ENCODE measurements at regions not wholly inside any gene's neighbourhood (a gene's known extent, or its start where the extent isn't known, plus 50 kb on each side); places are given as distances from the start of the nearest gene placed in this dataset.
"Not testable (repeated sequence)": the region's sequence is repeated elsewhere in the genome, so short reads cannot be mapped to it uniquely, and the experiment has no call there.

GRCh38 chr6:163701762-163702161 is 287.2 kb downstream of the QKI start:
- TF ChIP-seq CTCF (IDR thresholded peaks at IDR 0.05; ENCODE audit: low read depth, low read length), result no peak
- Histone ChIP-seq H3K4me1 (no peaks in the 10 kb centered on the region), H3K27me3 (no peaks in the 10 kb centered on the region), H3K4me3 (ENCODE audit: low read depth, low read length) (no peak overlapping the region), H3K36me3 (no peaks in the 10 kb centered on the region), H3K9me3 (no peaks in the 10 kb centered on the region)
- no peak for DNase-seq

- Histone ChIP-seq H3K9me3 (no peaks in the 10 kb centered on the region), H3K27me3 (no peaks in the 10 kb centered on the region), H3K4me1 (no peaks in the 10 kb centered on the region), H3K4me3 (ENCODE audit: low read depth, low read length) (no peak overlapping the region), H3K36me3 (no peaks in the 10 kb centered on the region)
- DNase-seq, result no peak
- no peak for TF ChIP-seq CTCF (IDR thresholded peaks at IDR 0.05; ENCODE audit: low read depth, low read length)
Observed at GRCh38 chr6:163698086-163698485, 283.6 kb downstream of the QKI start.

- H3K4me3 ChIP-seq (ENCODE audit: low read depth, low read length); H3K4me1 ChIP-seq; H3K36me3 ChIP-seq; H3K27me3 ChIP-seq; DNase-seq; H3K9me3 ChIP-seq: not testable (repeated sequence)
Observed at GRCh38 chr6:163696311-163696710, 281.8 kb downstream of the QKI start.

- Histone ChIP-seq H3K4me3 (ENCODE audit: low read depth, low read length) (no peak overlapping the region), H3K36me3 (no peaks in the 10 kb centered on the region), H3K4me1 (no peaks in the 10 kb centered on the region), H3K27me3 (no peaks in the 10 kb centered on the region), H3K9me3 (no peaks in the 10 kb centered on the region)
- no peak for DNase-seq
- no peak for TF ChIP-seq CTCF (IDR thresholded peaks at IDR 0.05; ENCODE audit: low read depth, low read length)
Observed at GRCh38 chr6:163695414-163695864, 280.9 kb downstream of the QKI start.

GRCh38 chr6:163694988-163695398 is 280.5 kb downstream of the QKI start:
- H3K4me1 ChIP-seq, result no peaks in the 10 kb centered on the region
- TF ChIP-seq CTCF (IDR thresholded peaks at IDR 0.05; ENCODE audit: low read depth, low read length), result no peak
- no peaks in the 10 kb centered on the region for H3K27me3 ChIP-seq
- H3K9me3 ChIP-seq, result no peaks in the 10 kb centered on the region
- no peak overlapping the region for H3K4me3 ChIP-seq (ENCODE audit: low read depth, low read length)
- no peaks in the 10 kb centered on the region for H3K36me3 ChIP-seq
- DNase-seq, result no peak

GRCh38 chr6:163694072-163694471 is 279.6 kb downstream of the QKI start:
- 0 out of 2 replicates have a peak, but pooled peaks cover 2% of the 10 kb centered on the region for H3K4me1 ChIP-seq
- no peaks in the 10 kb centered on the region for H3K36me3 ChIP-seq
- no peak for DNase-seq
- H3K4me3 ChIP-seq (ENCODE audit: low read depth, low read length), result no peak overlapping the region
- no peaks in the 10 kb centered on the region for H3K27me3 ChIP-seq
- TF ChIP-seq CTCF (IDR thresholded peaks at IDR 0.05; ENCODE audit: low read depth, low read length), result no peak
- H3K9me3 ChIP-seq, result no peaks in the 10 kb centered on the region

- H3K27me3 ChIP-seq, result no peaks in the 10 kb centered on the region
- no peak for TF ChIP-seq CTCF (IDR thresholded peaks at IDR 0.05; ENCODE audit: low read depth, low read length)
Observed at GRCh38 chr6:163691049-163691448, 276.5 kb downstream of the QKI start.

More at GRCh38 chr6:163691049-163691448, 276.5 kb downstream of the QKI start:
- no peak overlapping the region for H3K4me3 ChIP-seq (ENCODE audit: low read depth, low read length)
- no peak for DNase-seq
- 0 out of 2 replicates have a peak, but pooled peaks cover 4% of the 10 kb centered on the region for H3K4me1 ChIP-seq
- H3K36me3 ChIP-seq, result no peaks in the 10 kb centered on the region
- H3K9me3 ChIP-seq, result no peaks in the 10 kb centered on the region
